HG03097 (cell line): ENCODE measurements at regions not wholly inside any gene's neighbourhood (a gene's known extent, or its start where the extent isn't known, plus 50 kb on each side); places are given as distances from the start of the nearest gene placed in this dataset.

Source experiments
- ATAC-seq: cut with Tn5 transposase; IDR thresholded peaks from one replicate; pipeline ENCODE4 v1.9.1; 2021; ENCODE audit not compliant: unreplicated experiment, low FRiP score

GRCh38 chr10:129294944-129295343 lies 172.1 kb upstream of the MGMT start:
- no peak for ATAC-seq

GRCh38 chr10:129305046-129305445 lies 162.0 kb upstream of the MGMT start:
- ATAC-seq = no peak

DNA sequence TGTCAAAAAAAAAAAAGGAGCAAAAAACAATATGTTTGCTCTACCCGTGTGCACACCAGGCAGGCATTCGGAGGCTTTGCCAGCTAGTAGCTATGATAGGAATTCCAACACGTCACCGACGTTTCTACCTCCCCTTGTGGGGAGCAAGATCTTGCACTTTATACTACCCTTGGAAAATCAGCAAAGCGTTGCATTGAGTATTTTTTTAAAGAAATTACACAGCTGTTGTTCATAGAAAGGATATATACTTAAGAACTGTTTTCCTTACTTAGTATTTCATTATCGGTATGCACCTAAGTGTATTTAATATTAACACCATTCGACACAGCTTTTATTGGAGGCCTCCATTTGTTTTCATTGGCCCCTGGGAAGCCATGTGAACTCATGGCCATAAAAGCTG lies 159.9 kb upstream of the MGMT start:
- ATAC-seq = no peak

GRCh38 chr10:129308953-129309564 lies 158.0 kb upstream of the MGMT start:
- ATAC-seq = no peak

DNA sequence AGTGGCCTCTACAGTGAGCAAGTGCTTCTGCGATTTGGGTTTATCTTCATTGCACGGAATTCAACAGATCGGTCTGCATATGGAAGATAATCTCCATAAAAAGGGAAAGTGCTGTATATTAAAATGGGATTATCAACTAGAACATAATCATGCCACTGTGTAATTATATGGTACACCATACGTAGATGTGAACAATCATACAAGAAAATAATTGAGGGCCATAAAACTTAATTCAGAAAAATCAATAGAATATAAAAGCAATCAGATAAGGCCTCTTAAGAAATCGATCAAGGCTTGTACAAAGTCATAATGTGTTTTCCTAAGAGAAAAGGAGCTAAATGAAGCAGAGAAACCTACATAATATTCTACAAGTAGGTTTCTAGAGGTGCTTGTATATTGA lies 157.5 kb upstream of the MGMT start:
- ATAC-seq = no peak

- no peak for ATAC-seq
Measured at GRCh38 chr10:129310881-129311280, 156.2 kb upstream of the MGMT start.

- ATAC-seq = no peak
Measured at GRCh38 chr10:129319934-129320333, 147.1 kb upstream of the MGMT start.

DNA sequence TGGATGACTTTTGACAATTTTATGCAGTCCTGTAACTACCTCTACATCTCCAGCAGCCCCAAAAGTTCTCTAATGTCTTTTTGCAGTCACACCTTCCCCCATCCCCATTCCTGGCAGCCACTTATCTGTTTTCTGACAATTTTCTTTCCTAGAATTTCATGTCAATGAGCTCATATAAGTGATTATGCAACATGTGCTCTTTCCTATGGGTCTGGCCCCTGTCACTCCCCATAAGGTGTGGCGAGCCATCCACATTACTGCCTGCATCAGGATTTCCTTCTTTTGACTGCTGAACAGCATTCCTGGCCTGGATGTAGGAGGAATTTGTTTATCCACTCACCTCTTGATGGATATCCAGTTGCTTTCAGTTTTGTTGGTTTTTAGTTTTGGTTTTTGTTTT lies 146.7 kb upstream of the MGMT start:
- ATAC-seq = no peak

DNA sequence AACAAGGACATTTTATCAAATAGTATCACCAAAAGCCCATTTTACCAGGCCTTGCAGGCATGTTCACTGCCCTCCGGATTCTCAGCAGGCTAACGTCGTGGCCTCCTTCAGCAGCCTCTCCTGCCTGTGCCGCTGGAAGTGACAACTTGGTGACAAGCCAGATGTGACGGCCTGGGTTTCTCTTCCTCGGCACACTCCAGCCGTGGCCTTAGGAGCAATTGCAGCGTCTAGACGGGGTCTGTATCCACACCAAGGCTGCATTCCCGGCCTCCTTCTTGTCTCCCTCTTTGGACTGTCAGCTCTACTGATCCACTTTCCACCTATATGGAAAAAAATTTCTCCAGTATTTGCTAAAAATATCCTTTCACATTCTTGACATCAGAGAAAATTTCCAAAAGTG lies 145.3 kb upstream of the MGMT start:
- no peak for ATAC-seq

DNA sequence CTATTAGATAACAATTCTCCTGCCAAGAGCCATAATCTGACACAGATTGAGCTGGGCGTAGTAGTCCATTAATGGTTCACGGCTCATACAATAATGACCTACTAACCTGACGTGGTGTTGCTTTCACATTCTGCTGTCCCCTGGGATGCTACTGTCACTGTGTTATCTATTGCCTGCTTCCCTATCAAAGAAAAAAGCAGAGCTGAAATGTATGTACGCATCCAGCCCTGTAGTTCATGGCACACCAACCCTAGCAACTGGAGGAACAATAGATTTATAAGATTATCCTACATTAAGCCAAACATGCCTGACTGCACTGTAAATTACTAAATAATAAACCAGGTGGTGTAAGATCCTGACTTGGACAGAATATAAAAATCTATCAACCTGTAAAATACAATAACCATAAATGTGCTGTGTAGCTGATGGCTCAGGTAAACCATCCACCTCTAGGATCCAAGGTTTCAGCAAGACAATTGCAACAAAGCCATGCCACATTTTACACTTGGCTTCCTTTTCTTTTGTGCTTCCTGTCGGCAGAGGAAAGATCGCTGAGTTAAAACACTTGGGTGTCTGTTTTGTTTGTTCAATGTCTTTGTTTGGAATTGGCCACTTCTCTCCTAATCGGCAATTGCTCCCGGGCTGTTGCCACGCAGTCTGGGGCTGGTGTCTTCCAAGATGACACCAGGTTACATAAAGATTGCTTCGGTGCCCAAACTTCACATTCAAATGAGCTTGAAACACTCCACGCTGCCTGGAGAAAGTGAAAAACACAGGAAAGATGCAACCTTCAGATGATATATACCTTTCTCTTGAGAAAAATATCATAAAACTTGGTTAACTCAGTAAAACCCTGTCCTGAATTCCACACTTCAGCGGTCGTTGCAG lies 143.9 kb upstream of the MGMT start:
- ATAC-seq = no peak

DNA sequence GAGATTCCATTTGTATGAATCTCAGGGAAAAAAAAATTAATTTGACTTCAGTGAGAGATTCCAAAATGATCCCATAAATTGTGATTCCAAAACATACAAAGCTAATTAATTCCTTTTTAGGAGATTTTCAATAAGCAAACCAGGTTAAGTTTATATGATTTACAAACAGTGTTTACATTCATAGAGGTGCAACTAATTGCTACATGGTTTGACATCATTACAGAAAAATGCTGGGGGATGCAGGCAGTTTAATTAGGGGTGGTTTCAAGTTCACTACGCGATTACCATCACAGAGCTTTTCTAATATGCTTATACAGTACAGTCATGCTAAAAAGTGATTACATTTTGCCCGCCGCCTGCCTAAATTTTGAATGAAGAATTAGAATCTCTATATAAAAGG lies 143.2 kb upstream of the MGMT start:
- no peak for ATAC-seq

- no peak for ATAC-seq
Measured at GRCh38 chr10:129325893-129326292, 141.1 kb upstream of the MGMT start.

- ATAC-seq = no peak
Measured at GRCh38 chr10:129328546-129328945, 138.5 kb upstream of the MGMT start.

GRCh38 chr10:129329385-129330055 lies 137.5 kb upstream of the MGMT start:
- no peak for ATAC-seq

GRCh38 chr10:129330211-129330610 lies 136.8 kb upstream of the MGMT start:
- no peak for ATAC-seq

DNA sequence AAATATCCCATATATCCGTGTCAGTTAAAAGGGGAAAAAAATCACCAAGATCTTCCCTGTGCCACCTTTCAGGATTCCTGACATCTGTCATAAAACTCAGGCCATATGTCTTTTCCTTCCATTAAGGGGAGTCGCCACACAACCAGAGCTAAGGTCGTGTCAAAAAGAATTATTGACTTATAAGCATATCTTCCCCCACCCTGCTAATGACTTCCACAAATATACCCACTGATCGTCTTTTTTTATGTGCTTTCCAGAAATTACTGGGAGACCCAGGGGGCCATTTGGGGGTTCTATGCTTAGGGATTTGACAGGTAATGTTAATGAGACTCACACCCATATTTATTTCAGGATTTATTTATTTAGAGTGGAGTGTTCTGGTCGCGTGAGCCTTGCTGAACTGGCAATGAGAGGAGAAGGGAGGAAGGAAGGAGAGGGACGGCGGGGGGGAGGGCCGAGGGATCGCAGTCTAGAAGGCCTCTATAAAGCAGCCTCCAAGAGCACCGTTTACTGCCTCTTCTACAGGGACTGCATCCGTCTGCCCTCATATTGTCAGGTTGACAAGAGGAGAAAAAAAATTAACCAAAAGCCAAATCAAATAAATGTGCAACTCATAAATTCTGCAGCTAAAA lies 135.7 kb upstream of the MGMT start:
- ATAC-seq = no peak

DNA sequence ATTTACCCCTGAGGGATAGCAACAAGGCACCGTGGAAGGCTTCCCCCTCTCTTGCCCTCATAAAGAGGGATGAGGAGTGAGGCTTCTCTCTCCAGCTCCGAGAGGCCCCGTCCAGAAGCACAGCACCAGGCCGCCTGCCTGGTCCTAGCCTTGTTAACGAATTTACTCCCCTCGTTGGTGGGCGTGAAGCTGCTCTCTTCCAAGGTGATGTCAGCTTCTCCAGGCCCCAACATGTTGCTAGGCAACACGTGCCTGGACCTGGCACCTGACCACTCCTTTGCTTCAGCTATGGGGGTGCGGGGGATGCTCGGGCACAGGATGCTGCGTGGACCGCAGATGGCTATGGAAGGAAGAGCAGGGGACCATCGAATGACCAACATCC lies 135.2 kb upstream of the MGMT start:
- ATAC-seq = no peak

- ATAC-seq = no peak
Measured at GRCh38 chr10:129332476-129332875, 134.6 kb upstream of the MGMT start.

DNA sequence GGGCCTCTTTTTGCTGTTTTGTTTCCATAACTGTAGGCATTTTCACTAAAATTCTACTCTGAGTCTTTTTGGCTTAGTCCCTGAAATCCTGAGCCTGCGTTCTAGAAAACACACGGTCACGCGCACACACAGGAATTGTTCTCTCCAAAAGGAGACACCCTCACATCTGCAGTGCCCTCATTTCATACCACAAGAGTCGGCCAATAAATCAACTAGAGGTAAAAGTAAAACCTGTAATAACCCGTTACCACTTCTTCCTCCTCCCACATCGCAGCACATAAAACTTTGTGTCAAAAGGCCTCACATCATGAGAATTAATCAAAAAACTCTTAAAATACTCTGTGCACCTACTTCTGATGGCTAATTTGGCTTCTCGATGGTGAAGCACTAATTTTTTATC lies 133.3 kb upstream of the MGMT start:
- ATAC-seq = no peak

- ATAC-seq = no peak
Measured at GRCh38 chr10:129334266-129334665, 132.8 kb upstream of the MGMT start.

GRCh38 chr10:129335396-129335795 lies 131.6 kb upstream of the MGMT start:
- ATAC-seq = no peak
